GM10847 (cell line): ENCODE measurements at regions not wholly inside any gene's neighbourhood (a gene's known extent, or its start where the extent isn't known, plus 50 kb on each side); places are given as distances from the start of the nearest gene placed in this dataset.

Experiments
- POLR2A ChIP-seq: IDR thresholded peaks from 2 replicates; pipeline ENCODE4 v1.6.1; 2011; ENCODE audit not compliant: insufficient read length; ENCODE audit errors: extremely low read depth

- no peak for TF ChIP-seq POLR2A
Measured at GRCh38 chr5:42912184-42912798, 100.6 kb upstream of the SELENOP start.

- no peak for TF ChIP-seq POLR2A
Measured at GRCh38 chr5:42908509-42909488, 97.1 kb upstream of the SELENOP start.

- TF ChIP-seq POLR2A: no peak
Measured at GRCh38 chr5:42908086-42908485, 96.4 kb upstream of the SELENOP start.

GRCh38 chr5:42905827-42906226 is 94.1 kb upstream of the SELENOP start:
- no peak for TF ChIP-seq POLR2A

DNA sequence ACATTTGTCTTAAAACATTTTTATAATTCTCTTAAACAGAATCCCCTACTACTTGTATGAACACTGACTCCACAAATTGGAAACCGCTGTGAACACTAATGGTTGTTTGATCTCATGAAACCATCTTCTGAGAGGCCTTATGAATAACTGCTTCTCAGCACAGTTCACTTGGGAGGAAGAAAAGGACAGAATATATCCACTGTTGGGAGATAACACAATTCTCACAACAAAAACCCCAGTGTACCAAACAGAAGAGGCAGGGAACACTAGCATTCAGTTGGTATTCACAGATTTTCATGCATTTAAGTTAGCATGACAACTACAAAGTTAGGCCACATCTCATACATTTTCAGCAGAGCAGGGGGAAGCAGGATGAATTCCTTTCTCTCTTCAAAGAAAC is 89.0 kb upstream of the SELENOP start:
- TF ChIP-seq POLR2A: no peak

GRCh38 chr5:42898760-42899159 is 87.1 kb upstream of the SELENOP start:
- no peak for TF ChIP-seq POLR2A

- TF ChIP-seq POLR2A: no peak
Measured at GRCh38 chr5:42896523-42896922, 84.8 kb upstream of the SELENOP start.

DNA sequence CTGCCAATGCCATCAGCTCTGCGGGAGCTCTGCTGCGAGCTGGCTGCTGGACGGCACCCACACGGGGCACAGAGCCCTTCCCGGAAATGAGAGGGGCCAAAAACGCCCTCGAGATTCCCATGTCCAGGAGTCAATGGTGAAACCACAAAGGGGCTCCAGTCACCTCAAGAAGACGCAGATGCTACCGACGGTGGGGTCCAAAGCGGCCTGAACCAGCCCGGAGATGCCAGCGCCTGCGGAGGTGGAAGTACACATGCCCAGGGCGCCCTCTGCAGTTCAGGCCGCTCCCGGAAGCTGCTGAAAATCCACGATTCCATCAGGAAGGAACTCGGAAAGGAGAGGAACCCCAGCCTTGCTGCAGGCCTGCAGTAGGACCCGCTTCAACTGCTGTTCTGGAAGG is 82.4 kb upstream of the SELENOP start:
- no peak for TF ChIP-seq POLR2A

GRCh38 chr5:42889311-42889933 is 77.7 kb upstream of the SELENOP start:
- no peak for TF ChIP-seq POLR2A

GRCh38 chr5:42888771-42889170 is 77.1 kb upstream of the SELENOP start:
- TF ChIP-seq POLR2A: no peak

- TF ChIP-seq POLR2A: no peak
Measured at GRCh38 chr5:42887575-42887974, 75.9 kb upstream of the SELENOP start.

DNA sequence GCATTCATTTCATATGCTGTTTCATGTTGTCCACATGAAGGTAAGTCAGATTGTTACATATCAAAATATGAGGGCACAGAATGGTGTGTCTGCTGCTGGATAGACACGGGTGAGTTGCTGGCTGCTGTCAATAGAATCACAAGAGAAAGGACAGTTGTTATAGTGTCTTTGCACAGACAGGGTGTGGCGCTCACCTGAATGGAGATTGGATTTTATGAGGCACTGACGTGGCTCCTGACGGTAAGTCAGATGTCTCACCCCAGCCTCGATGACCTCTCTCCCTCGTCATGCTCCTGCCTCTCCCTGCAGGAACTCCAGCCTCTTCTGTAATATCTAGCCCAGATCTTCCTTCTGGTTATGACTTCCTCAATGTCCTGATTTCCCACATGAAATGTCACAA is 75.4 kb upstream of the SELENOP start:
- TF ChIP-seq POLR2A: no peak

- TF ChIP-seq POLR2A: no peak
Measured at GRCh38 chr5:42886635-42887034, 74.9 kb upstream of the SELENOP start.

GRCh38 chr5:42884326-42884725 is 72.6 kb upstream of the SELENOP start:
- no peak for TF ChIP-seq POLR2A

- no peak for TF ChIP-seq POLR2A
Measured at GRCh38 chr5:42881416-42882117, 69.9 kb upstream of the SELENOP start.

DNA sequence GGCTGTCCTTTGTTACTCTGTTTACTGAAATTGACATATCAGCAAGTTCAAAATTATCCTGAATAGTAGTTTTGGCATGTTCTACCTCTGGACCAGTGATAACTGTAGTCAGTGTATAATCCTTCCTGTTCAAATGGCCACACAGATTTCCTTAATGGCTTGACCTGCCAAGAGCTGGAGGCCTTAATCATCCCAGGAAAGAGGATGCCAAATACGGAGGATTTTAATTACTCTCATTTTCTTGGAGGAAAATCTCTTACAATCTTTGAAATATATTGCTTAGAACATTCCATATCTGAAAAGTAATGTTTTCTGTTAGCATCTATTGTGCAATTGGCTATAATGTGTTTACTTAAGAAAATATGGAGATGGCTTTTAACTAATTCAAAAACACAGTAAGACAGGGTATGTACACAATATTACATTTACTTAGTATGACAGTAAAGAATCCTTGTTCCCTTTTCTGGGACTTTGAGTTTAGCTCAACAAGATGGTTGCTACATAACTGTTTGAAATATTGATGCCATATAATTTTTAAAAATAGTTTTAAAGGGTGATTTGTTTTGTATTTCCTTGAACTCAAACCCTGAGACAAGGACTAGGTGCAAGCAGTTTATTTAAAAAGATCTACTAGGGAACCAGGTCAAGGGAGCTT is 68.9 kb upstream of the SELENOP start:
- no peak for TF ChIP-seq POLR2A
